CD4-positive, alpha-beta T cell (primary cell): ENCODE measurements at regions not wholly inside any gene's neighbourhood (a gene's known extent, or its start where the extent isn't known, plus 50 kb on each side); places are given as distances from the start of the nearest gene placed in this dataset.

ENCODE experiments used
- ATAC-seq: fragments of 200-7000 bp; cut with Tn5 transposase; one replicate; pipeline ENCODE4 v1.10.0; 2022; ENCODE audit warnings: mild to moderate bottlenecking; ENCODE audit not compliant: poor library complexity
- CTCF ChIA-PET: fragments of 350-600 bp; sonication (Branson Sonifier 250); formaldehyde crosslinking; loops from one replicate; lab custom pipeline; 2021; ENCODE audit warnings: antibody characterized with exemption, inconsistent platforms; lab: Charles Lee
- POLR2A ChIA-PET: fragments of 350-600 bp; sonication (Branson Sonifier 250); formaldehyde crosslinking; loops from one replicate; lab custom pipeline; 2021; ENCODE audit warnings: antibody characterized with exemption, inconsistent platforms; lab: Charles Lee
- DNase-seq, 14 experiments: peaks; one replicate each; pipeline ENCODE4 v3.0.0-alpha.2; 2013 to 2020; ENCODE audit warnings: mixed read lengths in 2 of 14
- H3K27ac ChIP-seq, 2 donors: one replicate each; pipeline versions ENCODE4 v1.5.1 to v1.7.0; 2013; ENCODE audit warnings: low read length in 2 of 2, low read depth in 1 of 2, mild to moderate bottlenecking in 1 of 2
- H3K27me3 ChIP-seq, 2 experiments: 1 replicate in 1 of 2; 2 replicates in 1 of 2; pipeline versions ENCODE4 v1.6.1 to v1.7.0; 2013; ENCODE audit warnings: low read length in 2 of 2, control low read depth in 1 of 2, mild to moderate bottlenecking in 1 of 2, moderate library complexity in 1 of 2; ENCODE audit not compliant: insufficient read depth in 2 of 2, control insufficient read depth in 1 of 2
- H3K36me3 ChIP-seq: one replicate; pipeline ENCODE4 v1.6.1; 2013; ENCODE audit warnings: low read length, control low read depth; ENCODE audit not compliant: insufficient read depth
- H3K4me1 ChIP-seq: one replicate; pipeline ENCODE4 v1.6.1; 2013; ENCODE audit warnings: low read length, control low read depth; ENCODE audit not compliant: insufficient read depth
- H3K4me3 ChIP-seq: one replicate; pipeline ENCODE4 v1.5.1; 2013; ENCODE audit warnings: mild to moderate bottlenecking, low read length, moderate library complexity
- H3K9me3 ChIP-seq, 2 experiments: 1 replicate in 1 of 2; 2 replicates in 1 of 2; pipeline versions ENCODE4 v1.6.1 to v1.7.0; 2013; ENCODE audit warnings: low read length in 2 of 2, mild to moderate bottlenecking in 2 of 2, control low read depth in 1 of 2, moderate library complexity in 1 of 2; ENCODE audit not compliant: control insufficient read depth in 1 of 2, insufficient read depth in 1 of 2
- H3K27ac Mint-ChIP-seq: one replicate; pipeline ENCODE4 v1.8.0; 2020; ENCODE audit warnings: mixed read lengths
- H3K27me3 Mint-ChIP-seq: one replicate; pipeline ENCODE4 v1.8.0; 2021; ENCODE audit warnings: mixed read lengths
- H3K36me3 Mint-ChIP-seq: one replicate; pipeline ENCODE4 v1.8.0; 2021; ENCODE audit warnings: low read depth, mixed read lengths
- H3K4me1 Mint-ChIP-seq: one replicate; pipeline ENCODE4 v1.8.0; 2021; ENCODE audit warnings: low read depth, mixed read lengths
- H3K4me3 Mint-ChIP-seq: one replicate; pipeline ENCODE4 v1.8.0; 2020; ENCODE audit warnings: mild to moderate bottlenecking, mixed read lengths
- H3K9me3 Mint-ChIP-seq: one replicate; pipeline ENCODE4 v1.8.0; 2020; ENCODE audit warnings: mixed read lengths
- CTCF ChIP-seq: fragments of 200-600 bp; IDR thresholded peaks from one replicate; pipeline ENCODE4 v1.8.0; 2022; ENCODE audit warnings: antibody characterized with exemption, mild to moderate bottlenecking
- intact Hi-C, 2 experiments: fragments of 100-400 bp; cut with DNase I in 1 of 2; cut with micrococcal nuclease in 1 of 2; formaldehyde crosslinking; loops; one replicate each; pipeline versions ENCODE4 v1.15.1 to v1.9.0; 2023 to 2025; cut with DNase I, micrococcal nuclease

DNA sequence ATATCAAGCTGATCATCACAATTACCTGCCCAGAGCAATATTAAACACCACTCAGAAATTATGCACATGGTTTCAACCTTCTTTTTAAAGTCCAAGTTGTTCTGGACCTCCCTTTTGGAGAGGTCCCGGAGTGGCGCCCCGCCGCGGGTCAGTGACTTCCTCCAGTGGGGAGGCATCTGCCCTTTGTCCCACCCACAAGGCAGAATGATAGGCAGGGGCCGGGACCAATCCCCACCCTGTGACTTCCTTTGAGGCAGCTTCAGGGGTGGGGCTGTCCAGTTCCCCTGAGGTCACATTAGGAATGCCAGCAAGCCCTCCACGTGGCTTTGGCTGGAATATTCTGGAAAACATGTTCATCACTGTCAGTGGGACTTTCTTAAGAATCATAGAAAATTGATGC, 207.0 kb downstream of the ANKRD60 start:
- DNase-seq (no peak), ATAC-seq (no peak)
- Mint-ChIP-seq H3K4me1 (no peaks in the 10 kb centered on the region), H3K27ac (no peak overlapping the region), H3K9me3 (no peaks in the 10 kb centered on the region), H3K27me3 (peaks cover 10% of the 10 kb centered on the region), H3K4me3 (no peak overlapping the region), H3K36me3 (no peaks in the 10 kb centered on the region)
- H3K27ac ChIP-seq: no peak overlapping the region
- no peaks in the 10 kb centered on the region for H3K4me1 ChIP-seq
- POLR2A ChIA-PET: no interaction called here
- H3K9me3 ChIP-seq: peaks cover 0 to 5% of the 10 kb centered on the region in 2 experiments
- peaks cover 7 to 14% of the 10 kb centered on the region in 2 experiments for H3K27me3 ChIP-seq
- CTCF ChIA-PET: no interaction called here
- no peak overlapping the region for H3K4me3 ChIP-seq
- no peak for TF ChIP-seq CTCF
- intact Hi-C loops: no loop called here
- H3K36me3 ChIP-seq: no peaks in the 10 kb centered on the region

- H3K4me3 ChIP-seq: no peak overlapping the region
- peaks cover 0 to 5% of the 10 kb centered on the region in 2 experiments for H3K9me3 ChIP-seq
- no peak for ATAC-seq
- no peak for TF ChIP-seq CTCF
- Mint-ChIP-seq H3K36me3 (no peaks in the 10 kb centered on the region), H3K9me3 (no peaks in the 10 kb centered on the region), H3K27me3 (peaks cover 10% of the 10 kb centered on the region), H3K4me3 (no peak overlapping the region), H3K27ac (no peak overlapping the region), H3K4me1 (peaks cover under 1% of the 10 kb centered on the region)
- no peak overlapping the region for H3K27ac ChIP-seq
- H3K36me3 ChIP-seq: no peaks in the 10 kb centered on the region
- intact Hi-C loops: no loop called here
- POLR2A ChIA-PET: no interaction called here
- CTCF ChIA-PET: no interaction called here
- H3K27me3 ChIP-seq: peaks cover 7 to 14% of the 10 kb centered on the region in 2 experiments
- DNase-seq: no peak
- no peaks in the 10 kb centered on the region for H3K4me1 ChIP-seq
These were observed 207.6 kb downstream of the ANKRD60 start for GRCh38 chr20:58020656-58021454.

GRCh38 chr20:58019850-58020625, 208.4 kb downstream of the ANKRD60 start:
- Mint-ChIP-seq H3K36me3 (no peaks in the 10 kb centered on the region), H3K4me1 (peaks cover 5% of the 10 kb centered on the region), H3K9me3 (no peaks in the 10 kb centered on the region), H3K27me3 (peaks cover 10% of the 10 kb centered on the region), H3K4me3 (no peak overlapping the region), H3K27ac (no peak overlapping the region)
- Histone ChIP-seq H3K4me3 (no peak overlapping the region), H3K27ac (no peak overlapping the region), H3K4me1 (peaks cover 1% of the 10 kb centered on the region), H3K27me3 (peaks cover 7 to 14% of the 10 kb centered on the region in 2 experiments), H3K36me3 (no peaks in the 10 kb centered on the region), H3K9me3 (peaks cover 0 to 5% of the 10 kb centered on the region in 2 experiments)
- no peak for DNase-seq
- TF ChIP-seq CTCF: no peak
- POLR2A ChIA-PET: no interaction called here
- intact Hi-C loops: no loop called here
- no peak for ATAC-seq
- CTCF ChIA-PET: no interaction called here
